Mesenchymal stem cell (in vitro differentiated cells and primary cell): ENCODE measurements at regions not wholly inside any gene's neighbourhood (a gene's known extent, or its start where the extent isn't known, plus 50 kb on each side); places are given as distances from the start of the nearest gene placed in this dataset.
"Not testable (repeated sequence)": the region's sequence is repeated elsewhere in the genome, so short reads cannot be mapped to it uniquely, and the experiment has no call there.

Experiments
- DNase-seq: peaks from one replicate; pipeline ENCODE4 v3.0.0-alpha.2; 2013
- H2AFZ ChIP-seq: one replicate; pipeline ENCODE4 v1.6.1; 2013; ENCODE audit warnings: low read depth, mild to moderate bottlenecking, control low read depth, inconsistent platforms, low read length, moderate library complexity
- H2AK5ac ChIP-seq: 2 replicates; pipeline ENCODE4 v1.6.1; 2013; ENCODE audit warnings: low read length, moderate library complexity, mild to moderate bottlenecking, inconsistent platforms; ENCODE audit not compliant: severe bottlenecking
- H2BK120ac ChIP-seq: one replicate; pipeline ENCODE4 v1.6.1; 2013; ENCODE audit warnings: low read depth, mild to moderate bottlenecking, inconsistent platforms, low read length, moderate library complexity
- H2BK12ac ChIP-seq, 2 experiments: one replicate each; pipeline ENCODE4 v1.6.1; 2013; ENCODE audit warnings: inconsistent platforms in 2 of 2, low read length in 2 of 2, mild to moderate bottlenecking in 2 of 2, moderate library complexity in 2 of 2, control low read depth in 1 of 2
- H2BK15ac ChIP-seq: one replicate; pipeline ENCODE4 v1.6.1; 2013; ENCODE audit warnings: mild to moderate bottlenecking, low read depth, inconsistent platforms; ENCODE audit not compliant: poor library complexity, severe bottlenecking
- H2BK5ac ChIP-seq: 2 replicates; pipeline ENCODE4 v1.6.1; 2013; ENCODE audit warnings: low read depth, mild to moderate bottlenecking, low read length, control low read depth, inconsistent platforms; ENCODE audit not compliant: poor library complexity, severe bottlenecking
- H3K14ac ChIP-seq, 2 experiments: one replicate each; pipeline ENCODE4 v1.6.1; 2013; ENCODE audit warnings: inconsistent platforms in 2 of 2, low read length in 2 of 2, control low read depth in 1 of 2, mild to moderate bottlenecking in 1 of 2, moderate library complexity in 1 of 2
- H3K18ac ChIP-seq, 2 experiments: one replicate each; pipeline ENCODE4 v1.6.1; 2013; ENCODE audit warnings: inconsistent platforms in 2 of 2, low read length in 2 of 2, control low read depth in 1 of 2, low read depth in 1 of 2, mild to moderate bottlenecking in 1 of 2
- H3K23ac ChIP-seq, 2 experiments: one replicate each; pipeline ENCODE4 v1.6.1; 2013; ENCODE audit warnings: inconsistent platforms in 2 of 2, low read length in 2 of 2, mild to moderate bottlenecking in 2 of 2, moderate library complexity in 2 of 2, control low read depth in 1 of 2
- H3K27ac ChIP-seq: 2 replicates; pipeline ENCODE4 v1.5.1; 2013; ENCODE audit warnings: mild to moderate bottlenecking, moderate library complexity, low read length, control low read depth, inconsistent platforms; ENCODE audit not compliant: poor library complexity, severe bottlenecking
- H3K27me3 ChIP-seq, 2 experiments: 2 replicates each; pipeline versions ENCODE4 v1.6.1 to v1.7.0; 2013; ENCODE audit warnings: low read length in 2 of 2, mild to moderate bottlenecking in 2 of 2, moderate library complexity in 2 of 2, control low read depth in 1 of 2, inconsistent platforms in 1 of 2; ENCODE audit not compliant: control insufficient read depth in 1 of 2, insufficient read depth in 1 of 2
- H3K36me3 ChIP-seq, 2 experiments: 2 replicates each; pipeline versions ENCODE4 v1.6.1 to v1.7.0; 2013; ENCODE audit warnings: low read length in 2 of 2, control low read depth in 1 of 2, inconsistent platforms in 1 of 2, low read depth in 1 of 2, mild to moderate bottlenecking in 1 of 2; ENCODE audit not compliant: insufficient read depth in 2 of 2, control insufficient read depth in 1 of 2
- H3K4ac ChIP-seq, 2 experiments: one replicate each; pipeline ENCODE4 v1.6.1; 2013; ENCODE audit warnings: inconsistent platforms in 2 of 2, low read length in 2 of 2, mild to moderate bottlenecking in 2 of 2, moderate library complexity in 2 of 2, control low read depth in 1 of 2, low read depth in 1 of 2
- H3K4me1 ChIP-seq: 2 replicates; pipeline ENCODE4 v1.6.1; 2013; ENCODE audit warnings: low read depth, low read length, control low read depth; ENCODE audit not compliant: control insufficient read depth, insufficient read depth
- H3K4me2 ChIP-seq: 2 replicates; pipeline ENCODE4 v1.6.1; 2013; ENCODE audit warnings: low read length, mild to moderate bottlenecking, inconsistent platforms; ENCODE audit not compliant: poor library complexity, severe bottlenecking
- H3K4me3 ChIP-seq, 2 experiments: 2 replicates each; pipeline versions ENCODE4 v1.5.1 to v1.7.0; 2013; ENCODE audit warnings: low read length in 2 of 2, mild to moderate bottlenecking in 2 of 2, control low read depth in 1 of 2, low read depth in 1 of 2; ENCODE audit not compliant: insufficient read depth in 1 of 2
- H3K79me1 ChIP-seq: replicated peaks from 2 replicates; pipeline ENCODE4 v1.6.1; 2013; ENCODE audit warnings: mild to moderate bottlenecking, control low read depth, low read length, inconsistent platforms; ENCODE audit not compliant: poor library complexity, severe bottlenecking
- H3K9ac ChIP-seq: 2 replicates; pipeline ENCODE4 v1.7.0; 2013; ENCODE audit warnings: mild to moderate bottlenecking, low read length, moderate library complexity
- H3K9me3 ChIP-seq: 2 replicates; pipeline ENCODE4 v1.7.0; 2013; ENCODE audit warnings: mild to moderate bottlenecking, low read length; ENCODE audit not compliant: control insufficient read depth
- H4K8ac ChIP-seq: one replicate; pipeline ENCODE4 v1.6.1; 2013; ENCODE audit warnings: inconsistent platforms, mild to moderate bottlenecking, low read length, moderate library complexity
- H4K91ac ChIP-seq: one replicate; pipeline ENCODE4 v1.6.1; 2013; ENCODE audit warnings: mild to moderate bottlenecking, low read length, inconsistent platforms
- WGBS: methylation state at CpG from one replicate; pipeline ENCODE4 v1.1.7; 2013; ENCODE audit warnings: mixed read lengths; 5-methylcytosine and 5-hydroxymethylcytosine counted together

DNA sequence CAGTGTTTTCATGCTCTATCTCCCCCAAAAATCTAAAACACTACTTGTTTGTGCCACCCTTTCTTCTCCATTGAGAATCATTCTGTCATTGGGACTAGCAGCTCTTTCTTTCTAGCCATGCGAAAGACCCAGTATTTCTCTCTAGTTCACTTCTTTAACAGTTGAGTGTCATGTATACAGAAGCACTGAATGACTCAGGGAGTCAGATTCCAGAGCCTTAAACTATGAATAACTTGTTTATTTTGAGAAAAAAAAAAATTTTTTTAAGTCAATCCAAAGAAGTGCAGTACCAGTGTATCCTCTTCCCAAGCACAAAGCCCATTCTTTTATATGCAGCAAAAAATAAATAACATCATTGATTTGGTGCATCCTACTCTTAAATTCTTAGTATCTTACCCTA, 415.4 kb upstream of the GRAMD2B start:
- Histone ChIP-seq H3K18ac (peak overlapping the region in 1 of 2 experiments; percentile 16), H3K4me1 (peaks cover 2% of the 10 kb centered on the region), H2AFZ (no peak overlapping the region), H3K23ac (no peak overlapping the region), H3K4me2 (no peak overlapping the region), H2BK120ac (no peak overlapping the region), H3K4me3 (no peak overlapping the region), H3K27ac (no peak overlapping the region), H4K8ac (no peak overlapping the region), H4K91ac (no peak overlapping the region), H3K9ac (no peak overlapping the region), H3K79me1 (no peaks in the 10 kb centered on the region), H3K9me3 (no peaks in the 10 kb centered on the region), H2BK15ac (no peak overlapping the region), H2AK5ac (no peak overlapping the region), H3K14ac (no peak overlapping the region), H2BK5ac (no peak overlapping the region), H3K27me3 (no peaks in the 10 kb centered on the region), H3K36me3 (no peaks in the 10 kb centered on the region), H2BK12ac (no peak overlapping the region), H3K4ac (no peak overlapping the region)
- DNase-seq, result peak; percentile 66
- 60% methylated on average over 1 of the region's 1 CpG for WGBS

DNA sequence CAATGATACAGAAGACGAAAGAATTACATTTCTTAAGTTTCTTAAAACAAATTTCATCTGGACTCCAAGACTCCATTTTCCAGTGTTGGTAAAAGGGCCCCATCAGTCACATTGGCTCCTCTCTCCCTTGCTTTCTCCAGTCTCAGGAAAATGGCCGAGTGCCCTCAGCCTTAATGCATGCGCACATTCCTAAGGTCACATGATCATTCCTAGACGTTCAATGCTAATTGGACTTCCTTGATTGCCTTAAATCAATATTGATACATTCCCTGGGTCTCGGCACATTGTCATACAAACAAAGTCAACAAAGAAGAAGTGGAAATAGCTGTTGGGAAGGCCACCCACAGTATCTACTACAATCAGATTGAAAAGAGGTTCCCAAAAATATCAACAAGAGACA, 413.6 kb upstream of the GRAMD2B start:
- no peak overlapping the region for H2BK120ac ChIP-seq
- no peaks in the 10 kb centered on the region for H3K27me3 ChIP-seq
- H3K36me3 ChIP-seq, result no peaks in the 10 kb centered on the region
- no peak overlapping the region for H3K23ac ChIP-seq
- H3K4me2 ChIP-seq, result no peak overlapping the region
- no peak overlapping the region for H4K8ac ChIP-seq
- no peaks in the 10 kb centered on the region for H3K79me1 ChIP-seq
- no peaks in the 10 kb centered on the region for H3K4me1 ChIP-seq
- no peak overlapping the region for H3K4me3 ChIP-seq
- H3K14ac ChIP-seq, result no peak overlapping the region
- H3K9ac ChIP-seq, result no peak overlapping the region
- no peak overlapping the region for H2BK12ac ChIP-seq
- H2BK5ac ChIP-seq, result no peak overlapping the region
- H3K18ac ChIP-seq, result no peak overlapping the region
- H2AK5ac ChIP-seq, result no peak overlapping the region
- H2BK15ac ChIP-seq, result no peak overlapping the region
- no peak overlapping the region for H2AFZ ChIP-seq
- no peaks in the 10 kb centered on the region for H3K9me3 ChIP-seq
- H3K27ac ChIP-seq, result no peak overlapping the region
- H4K91ac ChIP-seq, result no peak overlapping the region
- H3K4ac ChIP-seq, result no peak overlapping the region
- no peak for DNase-seq
- 73% methylated on average over 4 of the region's 5 CpGs for WGBS

DNA sequence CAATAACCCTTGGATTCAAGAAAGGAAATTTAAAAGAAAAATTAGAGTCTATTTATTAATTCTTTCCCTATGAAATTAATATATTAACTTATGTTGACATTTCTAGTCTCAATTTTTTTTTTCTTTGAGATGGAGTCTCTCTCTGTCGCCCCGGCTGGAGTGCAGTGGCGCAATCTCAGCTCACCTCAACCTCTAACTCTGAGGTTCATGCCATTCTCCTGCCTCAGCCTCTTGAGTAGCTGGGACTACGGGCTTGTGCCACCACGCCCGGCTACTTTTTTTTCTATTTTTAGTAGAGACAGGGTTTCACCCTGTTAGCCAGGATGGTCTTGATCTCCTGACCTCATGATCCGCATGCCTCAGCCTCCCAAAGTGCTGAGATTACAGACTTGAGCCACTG, 411.7 kb upstream of the GRAMD2B start:
- H3K4me1 ChIP-seq, H3K9ac ChIP-seq, H4K8ac ChIP-seq, DNase-seq, H3K79me1 ChIP-seq, H3K9me3 ChIP-seq, H3K4ac ChIP-seq, H3K14ac ChIP-seq, H2AFZ ChIP-seq, H3K36me3 ChIP-seq, H3K27ac ChIP-seq, H3K27me3 ChIP-seq, H2BK120ac ChIP-seq, H4K91ac ChIP-seq, H3K4me2 ChIP-seq, H3K23ac ChIP-seq, H3K4me3 ChIP-seq, H3K18ac ChIP-seq, H2BK5ac ChIP-seq, H2BK12ac ChIP-seq, H2AK5ac ChIP-seq, H2BK15ac ChIP-seq: not testable (repeated sequence)
- WGBS, result 96% methylated on average over 7 of the region's 7 CpGs

DNA sequence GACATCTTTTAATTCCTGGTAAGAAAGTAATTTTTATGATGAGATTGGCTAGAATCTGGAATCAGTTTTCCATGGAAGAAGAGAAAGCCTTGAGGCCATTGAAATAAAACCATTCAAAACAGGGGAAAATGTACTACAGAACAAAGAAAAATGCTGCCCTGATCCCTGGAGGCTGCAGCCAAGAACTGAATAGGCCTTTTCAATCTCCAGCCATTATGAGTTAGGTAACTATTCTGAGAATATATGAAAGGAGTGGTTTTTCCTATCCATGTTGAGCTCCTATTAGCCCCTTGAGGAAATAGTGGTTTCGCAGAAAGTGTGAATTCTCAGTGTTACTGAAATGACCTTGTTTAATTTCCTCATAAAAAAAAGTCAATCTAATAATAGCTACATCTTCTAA, 408.5 kb upstream of the GRAMD2B start:
- Histone ChIP-seq H3K79me1 (no peaks in the 10 kb centered on the region), H3K4me1 (no peaks in the 10 kb centered on the region), H3K27ac (no peak overlapping the region), H2BK120ac (no peak overlapping the region), H3K9me3 (no peaks in the 10 kb centered on the region), H3K18ac (no peak overlapping the region), H3K23ac (no peak overlapping the region), H4K91ac (no peak overlapping the region), H3K14ac (no peak overlapping the region), H3K27me3 (no peaks in the 10 kb centered on the region), H4K8ac (no peak overlapping the region), H3K4me2 (no peak overlapping the region), H2BK15ac (no peak overlapping the region), H2BK5ac (no peak overlapping the region), H3K4me3 (no peak overlapping the region), H2AFZ (no peak overlapping the region), H2BK12ac (no peak overlapping the region), H3K9ac (peak overlapping the region; percentile 48), H3K4ac (no peak overlapping the region), H2AK5ac (no peak overlapping the region), H3K36me3 (no peaks in the 10 kb centered on the region)
- WGBS, result no CpG with 5 or more reads among the region's 1 CpG
- no peak for DNase-seq
